ENCODE measurements at regions not wholly inside any gene's neighbourhood (a gene's known extent, or its start where the extent isn't known, plus 50 kb on each side); places are given as distances from the start of the nearest gene placed in this dataset.
"Not testable (repeated sequence)": the region's sequence is repeated elsewhere in the genome, so short reads cannot be mapped to it uniquely, and the experiment has no call there.

DNA sequence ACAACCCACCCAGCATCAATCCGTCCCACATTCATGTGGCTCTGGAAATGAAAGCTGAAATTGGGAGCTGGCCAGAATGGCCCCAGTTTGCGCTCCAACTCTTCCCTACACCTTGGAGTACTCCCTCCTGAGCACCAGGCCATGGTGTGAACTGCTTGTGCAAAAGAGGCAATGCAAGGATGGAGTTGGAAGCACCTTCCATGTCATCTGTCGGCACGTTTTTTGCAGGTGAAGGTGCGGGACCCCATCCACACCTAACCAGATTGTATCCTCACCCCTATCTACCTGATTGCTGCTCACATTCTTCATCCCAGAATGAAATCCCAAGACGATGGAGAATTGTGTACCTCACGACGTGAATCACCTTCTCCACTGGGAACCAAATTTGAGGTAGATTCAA, 136.6 kb upstream of the WSB1 start:
- ATAC-seq (ENCODE audit: low FRiP score in 2 of 2) = no peak
- no peaks in the 10 kb centered on the region for H3K36me3 ChIP-seq
- WGBS, 2 donors = 86 to 87% methylated on average over 8 of the region's 8 CpGs
- H3K4me3 ChIP-seq = no peak overlapping the region
- no peaks in the 10 kb centered on the region for H3K27me3 ChIP-seq
- no peak overlapping the region for H3K27ac ChIP-seq
- H3K9me3 ChIP-seq = no peaks in the 10 kb centered on the region
- no peak for DNase-seq
- no peaks in the 10 kb centered on the region for H3K4me1 ChIP-seq
- TF ChIP-seq POLR2A (IDR thresholded peaks at IDR 0.05) = no peak
- no peak for TF ChIP-seq POLR2AphosphoS5 (IDR thresholded peaks at IDR 0.05)
- TF ChIP-seq, protein P1, sequence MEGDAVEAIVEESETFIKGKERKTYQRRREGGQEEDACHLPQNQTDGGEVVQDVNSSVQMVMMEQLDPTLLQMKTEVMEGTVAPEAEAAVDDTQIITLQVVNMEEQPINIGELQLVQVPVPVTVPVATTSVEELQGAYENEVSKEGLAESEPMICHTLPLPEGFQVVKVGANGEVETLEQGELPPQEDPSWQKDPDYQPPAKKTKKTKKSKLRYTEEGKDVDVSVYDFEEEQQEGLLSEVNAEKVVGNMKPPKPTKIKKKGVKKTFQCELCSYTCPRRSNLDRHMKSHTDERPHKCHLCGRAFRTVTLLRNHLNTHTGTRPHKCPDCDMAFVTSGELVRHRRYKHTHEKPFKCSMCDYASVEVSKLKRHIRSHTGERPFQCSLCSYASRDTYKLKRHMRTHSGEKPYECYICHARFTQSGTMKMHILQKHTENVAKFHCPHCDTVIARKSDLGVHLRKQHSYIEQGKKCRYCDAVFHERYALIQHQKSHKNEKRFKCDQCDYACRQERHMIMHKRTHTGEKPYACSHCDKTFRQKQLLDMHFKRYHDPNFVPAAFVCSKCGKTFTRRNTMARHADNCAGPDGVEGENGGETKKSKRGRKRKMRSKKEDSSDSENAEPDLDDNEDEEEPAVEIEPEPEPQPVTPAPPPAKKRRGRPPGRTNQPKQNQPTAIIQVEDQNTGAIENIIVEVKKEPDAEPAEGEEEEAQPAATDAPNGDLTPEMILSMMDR (IDR thresholded peaks at IDR 0.05) = no peak
- TF ChIP-seq EP300 (IDR thresholded peaks at IDR 0.05) = no peak

DNA sequence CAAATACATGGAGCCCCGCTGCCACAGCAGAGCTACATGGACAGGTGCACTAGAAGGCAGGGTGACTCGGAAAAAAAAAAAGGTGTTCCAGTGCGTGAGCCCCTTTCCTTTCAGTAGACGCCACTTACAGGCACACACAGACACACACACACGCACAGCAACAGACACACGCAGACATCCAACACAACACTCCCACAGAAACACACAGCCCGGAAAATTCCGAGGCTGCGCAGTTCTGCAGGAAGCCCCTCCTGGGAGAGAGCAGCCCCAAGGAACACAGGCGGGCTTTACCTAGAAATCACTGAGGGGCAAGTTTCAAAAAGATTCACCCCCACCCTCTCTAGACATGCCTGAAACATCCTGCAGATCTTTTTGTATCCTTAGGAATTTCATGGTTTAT, 136.0 kb upstream of the WSB1 start:
- WGBS, 2 donors = 89% methylated on average over 10 of the region's 10 CpGs

DNA sequence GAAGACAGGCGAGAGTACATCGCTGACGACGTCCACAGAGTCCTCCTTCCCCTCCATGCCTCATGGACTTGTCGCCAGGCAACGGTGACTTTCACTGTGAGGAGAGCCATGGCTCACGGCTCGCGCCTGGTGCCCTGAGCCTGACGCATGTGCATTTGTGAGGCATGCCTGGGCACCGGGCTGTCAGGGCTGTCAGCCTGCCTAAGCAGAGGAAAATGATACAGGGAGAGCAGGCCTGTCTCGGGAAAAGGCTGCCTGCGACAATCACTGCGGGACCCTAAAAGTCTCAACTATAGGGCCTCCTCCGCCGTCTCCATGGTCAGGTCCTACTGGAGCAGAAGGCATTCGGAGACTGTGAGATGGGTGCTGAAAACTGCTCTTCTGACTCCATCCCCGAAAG, 135.5 kb upstream of the WSB1 start:
- Histone ChIP-seq H3K4me3 (no peak overlapping the region), H3K36me3 (no peaks in the 10 kb centered on the region), H3K9me3 (no peaks in the 10 kb centered on the region), H3K27me3 (no peaks in the 10 kb centered on the region), H3K27ac (no peak overlapping the region), H3K4me1 (no peaks in the 10 kb centered on the region)
- ATAC-seq (ENCODE audit: low FRiP score in 2 of 2) (no peak), DNase-seq (peak in 1 of 2 donors; percentile 44)
- TF ChIP-seq, protein P1 (IDR thresholded peaks at IDR 0.05) = no peak
- no peak for TF ChIP-seq POLR2A (IDR thresholded peaks at IDR 0.05)
- TF ChIP-seq EP300 (IDR thresholded peaks at IDR 0.05) = no peak
- no peak for TF ChIP-seq POLR2AphosphoS5 (IDR thresholded peaks at IDR 0.05)
- WGBS, 2 donors = 91 to 95% methylated on average over 15 to 18 of the region's 18 CpGs

More for the DNA sequence above, 136.0 kb upstream of the WSB1 start:
- Histone ChIP-seq H3K4me3 (no peak overlapping the region), H3K36me3 (no peaks in the 10 kb centered on the region), H3K9me3 (no peaks in the 10 kb centered on the region), H3K27ac (no peak overlapping the region), H3K27me3 (no peaks in the 10 kb centered on the region), H3K4me1 (no peaks in the 10 kb centered on the region)
- TF ChIP-seq EP300 (IDR thresholded peaks at IDR 0.05) = no peak
- TF ChIP-seq POLR2A (IDR thresholded peaks at IDR 0.05) = no peak
- TF ChIP-seq POLR2AphosphoS5 (IDR thresholded peaks at IDR 0.05) = no peak
- TF ChIP-seq, protein P1 (IDR thresholded peaks at IDR 0.05) = no peak
- ATAC-seq (ENCODE audit: low FRiP score in 2 of 2) = no peak
- DNase-seq = no peak

DNA sequence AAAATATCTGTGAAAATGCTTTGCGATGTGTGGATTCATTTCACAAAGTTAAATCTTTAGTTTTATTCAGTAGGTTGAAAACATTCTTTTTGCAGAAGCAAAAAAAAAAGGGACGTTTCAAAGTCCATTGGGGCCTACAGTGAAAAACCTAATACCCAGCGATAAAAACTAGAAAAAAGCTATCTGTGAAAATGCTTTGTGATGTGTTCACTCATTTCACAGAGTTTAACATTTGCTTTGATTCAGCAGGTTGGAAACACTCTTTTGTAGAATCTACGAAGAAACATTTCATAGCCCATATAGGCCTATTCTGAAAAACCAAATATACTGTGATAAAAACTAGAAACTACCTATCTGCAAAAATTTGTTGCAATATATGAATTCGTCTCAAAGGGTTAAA, 113.6 kb upstream of the WSB1 start:
- H3K27ac ChIP-seq = no peak overlapping the region
- DNase-seq (no peak), ATAC-seq (ENCODE audit: low FRiP score in 2 of 2) (no peak)
- no peaks in the 10 kb centered on the region for H3K36me3 ChIP-seq
- WGBS, 2 donors = 86 to 88% methylated on average over 5 of the region's 5 CpGs
- H3K4me3 ChIP-seq = no peak overlapping the region
- TF ChIP-seq POLR2AphosphoS5 (IDR thresholded peaks at IDR 0.05) (no peak), EP300 (IDR thresholded peaks at IDR 0.05) (no peak), POLR2A (IDR thresholded peaks at IDR 0.05) (no peak)
- TF ChIP-seq, protein P1 (IDR thresholded peaks at IDR 0.05) = no peak
- no peaks in the 10 kb centered on the region for H3K27me3 ChIP-seq
- no peaks in the 10 kb centered on the region for H3K4me1 ChIP-seq
- H3K9me3 ChIP-seq = peaks cover 0 to 10% (median 6%) of the 10 kb centered on the region in 4 donors

DNA sequence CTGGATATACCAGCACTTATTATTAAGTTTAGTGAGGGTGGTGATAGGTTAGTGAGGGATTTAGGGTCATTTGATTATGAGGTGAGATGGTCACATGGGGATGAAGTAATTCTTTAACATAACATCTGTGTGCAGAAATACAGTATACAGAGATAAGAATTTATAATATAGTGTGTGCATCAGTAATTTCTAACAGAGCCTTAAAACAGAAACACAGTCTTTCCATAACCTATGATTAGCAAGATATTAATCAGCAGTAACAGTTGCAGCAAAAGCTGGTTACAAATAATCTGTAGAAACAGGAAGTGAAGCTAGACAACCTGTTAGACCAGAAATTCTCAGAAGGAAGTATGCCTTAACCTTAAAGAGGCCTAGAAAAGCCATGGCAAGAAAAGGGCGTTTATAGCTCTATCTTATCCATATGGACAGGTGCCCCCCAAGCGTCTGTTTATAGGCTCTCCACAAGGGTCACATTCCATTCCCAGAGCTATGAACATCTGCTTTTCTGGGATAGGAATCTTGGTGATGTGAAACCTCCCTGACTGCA, 112.5 kb upstream of the WSB1 start:
- not testable (repeated sequence) for ATAC-seq (ENCODE audit: low FRiP score in 2 of 2); H3K36me3 ChIP-seq
- 25 to 56% methylated on average over 2 of the region's 2 CpGs for WGBS, 2 donors

More for the DNA sequence above, 112.5 kb upstream of the WSB1 start:
- H3K4me3 ChIP-seq, H3K27ac ChIP-seq, H3K4me1 ChIP-seq, DNase-seq, H3K27me3 ChIP-seq: not testable (repeated sequence)
- H3K9me3 ChIP-seq = peaks cover 0 to 10% (median 6%) of the 10 kb centered on the region in 4 donors

Measured in upper lobe of left lung (tissue), 6 donors.